Activated naive CD4-positive, alpha-beta T cell treated with anti-CD3 and anti-CD28 coated beads, Interleukin-2, amount 10 ng/mL, durations not matched to agents 7 days and 5 days (primary cell): ENCODE measurements at regions not wholly inside any gene's neighbourhood (a gene's known extent, or its start where the extent isn't known, plus 50 kb on each side); places are given as distances from the start of the nearest gene placed in this dataset.

ENCODE experiments used
- CTCF ChIA-PET: fragments of 350-600 bp; sonication (Branson Sonifier 250); formaldehyde crosslinking; loops from one replicate; lab custom pipeline; 2021; ENCODE audit warnings: antibody characterized with exemption; lab: Charles Lee
- DNase-seq: peaks from one replicate; pipeline ENCODE4 v3.0.0-alpha.2; 2020
- H3K27ac Mint-ChIP-seq: one replicate; pipeline ENCODE4 v1.8.0; 2021; ENCODE audit warnings: mild to moderate bottlenecking, moderate library complexity, mixed read lengths
- H3K27me3 Mint-ChIP-seq: one replicate; pipeline ENCODE4 v1.8.0; 2021; ENCODE audit warnings: mild to moderate bottlenecking, mixed read lengths
- H3K36me3 Mint-ChIP-seq: one replicate; pipeline ENCODE4 v1.8.0; 2021; ENCODE audit warnings: mixed read lengths
- H3K4me1 Mint-ChIP-seq: one replicate; pipeline ENCODE4 v1.8.0; 2021; ENCODE audit warnings: mixed read lengths
- H3K4me3 Mint-ChIP-seq: one replicate; pipeline ENCODE4 v1.8.0; 2021; ENCODE audit warnings: mild to moderate bottlenecking, moderate library complexity, mixed read lengths
- H3K9me3 Mint-ChIP-seq: one replicate; pipeline ENCODE4 v1.8.0; 2021; ENCODE audit warnings: mixed read lengths

GRCh38 chr6:147116056-147116455, 88.2 kb upstream of the STXBP5 start:
- Mint-ChIP-seq H3K27ac (no peak overlapping the region), H3K9me3 (peaks cover 2% of the 10 kb centered on the region), H3K36me3 (no peaks in the 10 kb centered on the region), H3K4me3 (no peak overlapping the region), H3K4me1 (peaks cover 2% of the 10 kb centered on the region), H3K27me3 (no peaks in the 10 kb centered on the region)
- DNase-seq, result no peak
- CTCF ChIA-PET, result no interaction called here

- no peaks in the 10 kb centered on the region for H3K27me3 Mint-ChIP-seq
- CTCF ChIA-PET, result no interaction called here
- no peak overlapping the region for H3K4me3 Mint-ChIP-seq
- H3K4me1 Mint-ChIP-seq, result no peaks in the 10 kb centered on the region
- H3K9me3 Mint-ChIP-seq, result peaks cover 2% of the 10 kb centered on the region
- no peaks in the 10 kb centered on the region for H3K36me3 Mint-ChIP-seq
- H3K27ac Mint-ChIP-seq, result no peak overlapping the region
- DNase-seq, result no peak
These were observed 87.2 kb upstream of the STXBP5 start for GRCh38 chr6:147117011-147117410.

- no peaks in the 10 kb centered on the region for H3K27me3 Mint-ChIP-seq
- no peak overlapping the region for H3K4me3 Mint-ChIP-seq
- H3K9me3 Mint-ChIP-seq, result peaks cover 2% of the 10 kb centered on the region
- H3K4me1 Mint-ChIP-seq, result no peaks in the 10 kb centered on the region
- no peak overlapping the region for H3K27ac Mint-ChIP-seq
- DNase-seq, result no peak
- CTCF ChIA-PET, result no interaction called here
- H3K36me3 Mint-ChIP-seq, result no peaks in the 10 kb centered on the region
These were observed 86.6 kb upstream of the STXBP5 start for GRCh38 chr6:147117580-147117979.

GRCh38 chr6:147119310-147119709, 84.9 kb upstream of the STXBP5 start:
- Mint-ChIP-seq H3K36me3 (no peaks in the 10 kb centered on the region), H3K27ac (no peak overlapping the region), H3K27me3 (peaks cover under 1% of the 10 kb centered on the region), H3K4me1 (no peaks in the 10 kb centered on the region), H3K4me3 (no peak overlapping the region), H3K9me3 (peaks cover 2% of the 10 kb centered on the region)
- DNase-seq, result no peak
- CTCF ChIA-PET, result no interaction called here

GRCh38 chr6:147122823-147123222, 81.4 kb upstream of the STXBP5 start:
- H3K4me3 Mint-ChIP-seq, result no peak overlapping the region
- peaks cover 2% of the 10 kb centered on the region for H3K9me3 Mint-ChIP-seq
- CTCF ChIA-PET, result no interaction called here
- no peak for DNase-seq
- peaks cover 7% of the 10 kb centered on the region for H3K27me3 Mint-ChIP-seq
- no peaks in the 10 kb centered on the region for H3K4me1 Mint-ChIP-seq
- no peak overlapping the region for H3K27ac Mint-ChIP-seq
- no peaks in the 10 kb centered on the region for H3K36me3 Mint-ChIP-seq

- DNase-seq, result no peak
- H3K27me3 Mint-ChIP-seq, result peaks cover 7% of the 10 kb centered on the region
- no peaks in the 10 kb centered on the region for H3K9me3 Mint-ChIP-seq
- H3K4me1 Mint-ChIP-seq, result no peaks in the 10 kb centered on the region
- H3K36me3 Mint-ChIP-seq, result no peaks in the 10 kb centered on the region
- no peak overlapping the region for H3K27ac Mint-ChIP-seq
- H3K4me3 Mint-ChIP-seq, result no peak overlapping the region
- CTCF ChIA-PET, result no interaction called here
These were observed 77.6 kb upstream of the STXBP5 start for GRCh38 chr6:147126618-147127022.

GRCh38 chr6:147127587-147127986, 76.6 kb upstream of the STXBP5 start:
- Mint-ChIP-seq H3K27me3 (peaks cover 7% of the 10 kb centered on the region), H3K27ac (no peak overlapping the region), H3K36me3 (no peaks in the 10 kb centered on the region), H3K4me3 (no peak overlapping the region), H3K9me3 (no peaks in the 10 kb centered on the region), H3K4me1 (no peaks in the 10 kb centered on the region)
- DNase-seq, result no peak
- CTCF ChIA-PET, result no interaction called here

- Mint-ChIP-seq H3K27me3 (peaks cover 7% of the 10 kb centered on the region), H3K9me3 (no peaks in the 10 kb centered on the region), H3K4me1 (no peaks in the 10 kb centered on the region), H3K4me3 (no peak overlapping the region), H3K27ac (no peak overlapping the region), H3K36me3 (no peaks in the 10 kb centered on the region)
- CTCF ChIA-PET, result no interaction called here
- no peak for DNase-seq
These were observed 76.2 kb upstream of the STXBP5 start for GRCh38 chr6:147128056-147128455.

GRCh38 chr6:147131532-147132128, 72.6 kb upstream of the STXBP5 start:
- Mint-ChIP-seq H3K36me3 (no peaks in the 10 kb centered on the region), H3K27me3 (peaks cover 2% of the 10 kb centered on the region), H3K4me1 (no peaks in the 10 kb centered on the region), H3K4me3 (no peak overlapping the region), H3K27ac (no peak overlapping the region), H3K9me3 (no peaks in the 10 kb centered on the region)
- CTCF ChIA-PET, result no interaction called here
- DNase-seq, result no peak

- CTCF ChIA-PET, result no interaction called here
- Mint-ChIP-seq H3K4me1 (no peaks in the 10 kb centered on the region), H3K9me3 (no peaks in the 10 kb centered on the region), H3K4me3 (no peak overlapping the region), H3K36me3 (no peaks in the 10 kb centered on the region), H3K27ac (no peak overlapping the region), H3K27me3 (no peaks in the 10 kb centered on the region)
- DNase-seq, result no peak
These were observed 71.3 kb upstream of the STXBP5 start for GRCh38 chr6:147132889-147133288.

- no peaks in the 10 kb centered on the region for H3K36me3 Mint-ChIP-seq
- no peak for DNase-seq
- H3K27me3 Mint-ChIP-seq, result no peaks in the 10 kb centered on the region
- H3K27ac Mint-ChIP-seq, result no peak overlapping the region
- no peak overlapping the region for H3K4me3 Mint-ChIP-seq
- CTCF ChIA-PET, result no interaction called here
- H3K9me3 Mint-ChIP-seq, result no peaks in the 10 kb centered on the region
- no peaks in the 10 kb centered on the region for H3K4me1 Mint-ChIP-seq
These were observed 70.5 kb upstream of the STXBP5 start for GRCh38 chr6:147133669-147134068.

- Mint-ChIP-seq H3K27me3 (no peaks in the 10 kb centered on the region), H3K27ac (no peak overlapping the region), H3K4me3 (no peak overlapping the region), H3K36me3 (no peaks in the 10 kb centered on the region), H3K9me3 (no peaks in the 10 kb centered on the region), H3K4me1 (no peaks in the 10 kb centered on the region)
- no peak for DNase-seq
- CTCF ChIA-PET, result no interaction called here
These were observed 69.0 kb upstream of the STXBP5 start for GRCh38 chr6:147135211-147135681.

GRCh38 chr6:147136057-147136456, 68.2 kb upstream of the STXBP5 start:
- Mint-ChIP-seq H3K4me1 (no peaks in the 10 kb centered on the region), H3K4me3 (no peak overlapping the region), H3K27ac (no peak overlapping the region), H3K36me3 (no peaks in the 10 kb centered on the region), H3K9me3 (no peaks in the 10 kb centered on the region), H3K27me3 (no peaks in the 10 kb centered on the region)
- no peak for DNase-seq
- CTCF ChIA-PET, result no interaction called here

- Mint-ChIP-seq H3K9me3 (no peaks in the 10 kb centered on the region), H3K4me3 (no peak overlapping the region), H3K4me1 (no peaks in the 10 kb centered on the region), H3K27me3 (no peaks in the 10 kb centered on the region), H3K36me3 (no peaks in the 10 kb centered on the region), H3K27ac (no peak overlapping the region)
- no peak for DNase-seq
- CTCF ChIA-PET, result no interaction called here
These were observed 66.2 kb upstream of the STXBP5 start for GRCh38 chr6:147137986-147138385.

- DNase-seq, result no peak
- Mint-ChIP-seq H3K9me3 (no peaks in the 10 kb centered on the region), H3K4me1 (no peaks in the 10 kb centered on the region), H3K27me3 (no peaks in the 10 kb centered on the region), H3K36me3 (no peaks in the 10 kb centered on the region), H3K27ac (no peak overlapping the region), H3K4me3 (no peak overlapping the region)
- CTCF ChIA-PET, result no interaction called here
These were observed 65.4 kb upstream of the STXBP5 start for GRCh38 chr6:147138835-147139234.
